MCF 10A (cell line): ENCODE measurements at regions not wholly inside any gene's neighbourhood (a gene's known extent, or its start where the extent isn't known, plus 50 kb on each side); places are given as distances from the start of the nearest gene placed in this dataset.

Experiments
- BruUV-seq: library from RNA; stranded (reverse); fragments of 400-500 nt; replicated peaks from 2 replicates; lab custom pipeline; 2021; lab: Mats Ljungman, UMichigan
- CTCF ChIA-PET: fragments of 300-600 bp; sonication (Branson Sonifier 250); formaldehyde crosslinking; extraction: SDS; loops from one replicate; lab custom pipeline; 2021; ENCODE audit warnings: antibody characterized with exemption, inconsistent platforms; lab: Yijun Ruan, JAX
- POLR2A ChIA-PET: fragments of 300-600, 350-650 bp; sonication (Branson Sonifier 250); formaldehyde crosslinking; extraction: SDS; loops from one replicate; lab custom pipeline; 2020; ENCODE audit warnings: antibody characterized with exemption, inconsistent platforms; lab: Yijun Ruan, JAX
- DNase-seq: peaks from one replicate; pipeline ENCODE4 v3.0.0-alpha.2; 2018; ENCODE audit not compliant: unreplicated experiment
- H3K27ac Mint-ChIP-seq: one replicate; pipeline ENCODE4 v1.8.0; 2022; ENCODE audit warnings: mild to moderate bottlenecking, low read depth, mixed read lengths; ENCODE audit not compliant: unreplicated experiment
- H3K27me3 Mint-ChIP-seq: one replicate; pipeline ENCODE4 v1.8.0; 2022; ENCODE audit warnings: mixed read lengths; ENCODE audit not compliant: insufficient read depth, unreplicated experiment
- H3K36me3 Mint-ChIP-seq: one replicate; pipeline ENCODE4 v1.8.0; 2022; ENCODE audit warnings: mild to moderate bottlenecking, moderate library complexity, mixed read lengths; ENCODE audit not compliant: insufficient read depth, unreplicated experiment
- H3K4me1 Mint-ChIP-seq: one replicate; pipeline ENCODE4 v1.8.0; 2022; ENCODE audit warnings: mixed read lengths; ENCODE audit not compliant: insufficient read depth, unreplicated experiment
- H3K4me3 Mint-ChIP-seq: one replicate; pipeline ENCODE4 v1.8.0; 2022; ENCODE audit warnings: mild to moderate bottlenecking, moderate library complexity, mixed read lengths; ENCODE audit not compliant: unreplicated experiment
- H3K9me3 Mint-ChIP-seq: one replicate; pipeline ENCODE4 v1.8.0; 2022; ENCODE audit warnings: mixed read lengths; ENCODE audit not compliant: unreplicated experiment
- CTCF ChIP-seq: fragments of 200-600 bp; IDR thresholded peaks from one replicate; pipeline ENCODE4 v1.8.0; 2022; ENCODE audit warnings: antibody characterized with exemption, mild to moderate bottlenecking; ENCODE audit not compliant: unreplicated experiment
- intact Hi-C: fragments of 100-400 bp; cut with micrococcal nuclease; formaldehyde crosslinking; loops from 2 replicates; pipeline ENCODE4 v1.14.1; 2022

GRCh38 chr6:147640606-147641005 is 132.1 kb downstream of the SAMD5 start:
- H3K9me3 Mint-ChIP-seq, result no peaks in the 10 kb centered on the region
- no peak for TF ChIP-seq CTCF
- no peaks in the 10 kb centered on the region for H3K27me3 Mint-ChIP-seq
- no peaks in the 10 kb centered on the region for H3K36me3 Mint-ChIP-seq
- no peak for DNase-seq
- no peak overlapping the region for H3K27ac Mint-ChIP-seq
- no peaks in the 10 kb centered on the region for H3K4me1 Mint-ChIP-seq
- no TSS peak for BruUV-seq
- POLR2A ChIA-PET, result interaction anchor here (0.6 kb wide), 1 partner anchor 432 kb away, joined by 3 read pairs; no protein-coding TSS in a partner anchor
- CTCF ChIA-PET, result interaction anchor here (0.7 to 0.9 kb wide), 2 partner anchors 18 to 131 kb away, joined by 3 to 4 read pairs; no protein-coding TSS in a partner anchor
- no peak overlapping the region for H3K4me3 Mint-ChIP-seq
- intact Hi-C loops, result no loop called here

- Mint-ChIP-seq H3K36me3 (no peaks in the 10 kb centered on the region), H3K27me3 (no peaks in the 10 kb centered on the region), H3K4me1 (no peaks in the 10 kb centered on the region), H3K27ac (no peak overlapping the region), H3K9me3 (no peaks in the 10 kb centered on the region), H3K4me3 (no peak overlapping the region)
- no TSS peak for BruUV-seq
- DNase-seq, result no peak
- intact Hi-C loops, result no loop called here
- ChIA-PET CTCF (interaction anchor here (0.9 kb wide), 1 partner anchor 17 kb away, joined by 4 read pairs; no protein-coding TSS in a partner anchor), POLR2A (no interaction called here)
- no peak for TF ChIP-seq CTCF
Measured at GRCh38 chr6:147641511-147641910, 133.0 kb downstream of the SAMD5 start.

GRCh38 chr6:147642458-147642857 is 134.0 kb downstream of the SAMD5 start:
- Mint-ChIP-seq H3K9me3 (no peaks in the 10 kb centered on the region), H3K36me3 (no peaks in the 10 kb centered on the region), H3K4me1 (no peaks in the 10 kb centered on the region), H3K4me3 (no peak overlapping the region), H3K27ac (no peak overlapping the region), H3K27me3 (no peaks in the 10 kb centered on the region)
- CTCF ChIA-PET, result no interaction called here
- intact Hi-C loops, result no loop called here
- TF ChIP-seq CTCF, result no peak
- DNase-seq, result no peak
- no TSS peak for BruUV-seq
- POLR2A ChIA-PET, result no interaction called here

GRCh38 chr6:147643341-147644200 is 135.1 kb downstream of the SAMD5 start:
- Mint-ChIP-seq H3K27me3 (no peaks in the 10 kb centered on the region), H3K9me3 (no peaks in the 10 kb centered on the region), H3K27ac (no peak overlapping the region), H3K4me1 (no peaks in the 10 kb centered on the region), H3K4me3 (no peak overlapping the region), H3K36me3 (no peaks in the 10 kb centered on the region)
- intact Hi-C loops, result no loop called here
- DNase-seq, result no peak
- ChIA-PET CTCF (no interaction called here), POLR2A (no interaction called here)
- no peak for TF ChIP-seq CTCF
- BruUV-seq, result no TSS peak
